Lung (tissue), 11 donors: ENCODE measurements at regions not wholly inside any gene's neighbourhood (a gene's known extent, or its start where the extent isn't known, plus 50 kb on each side); places are given as distances from the start of the nearest gene placed in this dataset.

ENCODE experiments used
- ATAC-seq: fragments of 200-7000 bp; cut with Tn5 transposase; one replicate; pipeline ENCODE4 v1.9.1; 2020; ENCODE audit warnings: moderate number of reproducible peaks; ENCODE audit not compliant: insufficient read depth, low FRiP score
- DNase-seq, 3 donors: peaks; one replicate each; pipeline ENCODE4 v3.0.0-alpha.2; 2013 to 2017
- H3K27ac ChIP-seq, 2 donors: one replicate each; pipeline ENCODE4 v1.5.1; 2013; ENCODE audit warnings: mild to moderate bottlenecking in 2 of 2, moderate library complexity in 2 of 2, control low read depth in 1 of 2, inconsistent platforms in 1 of 2, low read depth in 1 of 2, low read length in 1 of 2
- H3K27me3 ChIP-seq, 3 donors: one replicate each; pipeline ENCODE4 v1.5.1; 2013; ENCODE audit warnings: low read length in 2 of 3; ENCODE audit not compliant: control insufficient read depth in 3 of 3, insufficient read depth in 3 of 3
- H3K36me3 ChIP-seq, 4 donors: one replicate each; pipeline ENCODE4 v1.5.1; 2013; ENCODE audit warnings: low read length in 4 of 4, mild to moderate bottlenecking in 1 of 4, moderate library complexity in 1 of 4; ENCODE audit not compliant: control insufficient read depth in 4 of 4, insufficient read depth in 4 of 4
- H3K4me1 ChIP-seq, 5 donors: one replicate each; pipeline ENCODE4 v1.5.1; 2013; ENCODE audit warnings: low read length in 5 of 5, mild to moderate bottlenecking in 2 of 5, moderate library complexity in 1 of 5; ENCODE audit not compliant: control insufficient read depth in 5 of 5, insufficient read depth in 5 of 5
- H3K4me3 ChIP-seq: one replicate; pipeline ENCODE4 v1.5.1; 2013; ENCODE audit warnings: mild to moderate bottlenecking, control low read depth, moderate library complexity
- H3K9ac ChIP-seq, 2 donors: one replicate each; pipeline ENCODE4 v1.5.1; 2013; ENCODE audit warnings: low read length in 2 of 2, control low read depth in 1 of 2; ENCODE audit not compliant: insufficient read depth in 1 of 2
- H3K9me3 ChIP-seq, 4 donors: one replicate each; pipeline ENCODE4 v1.5.1; 2013; ENCODE audit warnings: low read length in 3 of 4, mild to moderate bottlenecking in 1 of 4, moderate library complexity in 1 of 4; ENCODE audit not compliant: control insufficient read depth in 4 of 4, insufficient read depth in 3 of 4
- CTCF ChIP-seq: IDR thresholded peaks from 2 replicates; pipeline ENCODE4 v1.5.1; 2012; ENCODE audit warnings: mild to moderate bottlenecking; ENCODE audit errors: control extremely low read depth, extremely low read depth
- WGBS, 2 donors: extraction: QIAGEN DNeasy Blood & Tissue Kit; methylation state at CpG; one replicate each; pipeline ENCODE4 v1.1.7; 2013; 5-methylcytosine and 5-hydroxymethylcytosine counted together
- donor health status: control.
- donor health status: control.
- donor health status: Bipolar disorder and iron deficiency.
- donor health status: healthy.
- donor health status: DM: yes; HTN: yes; CAD: no.

GRCh38 chr7:42395607-42396006, 158.6 kb upstream of the GLI3 start:
- no peak for TF ChIP-seq CTCF
- no peak overlapping the region for H3K4me3 ChIP-seq
- H3K36me3 ChIP-seq = no peaks in the 10 kb centered on the region
- no peak overlapping the region for H3K27ac ChIP-seq
- H3K9ac ChIP-seq = no peak overlapping the region
- no peaks in the 10 kb centered on the region for H3K27me3 ChIP-seq
- no peak for ATAC-seq
- H3K4me1 ChIP-seq = no peaks in the 10 kb centered on the region
- DNase-seq = no peak
- no peaks in the 10 kb centered on the region for H3K9me3 ChIP-seq

- no peak for DNase-seq
- no peaks in the 10 kb centered on the region for H3K9me3 ChIP-seq
Measured at GRCh38 chr7:42392826-42393225, 155.8 kb upstream of the GLI3 start.

GRCh38 chr7:42389697-42390096, 152.7 kb upstream of the GLI3 start:
- no peak overlapping the region for H3K27ac ChIP-seq
- no peak overlapping the region for H3K4me3 ChIP-seq
- no peak for ATAC-seq
- no peak overlapping the region for H3K9ac ChIP-seq
- 88 to 89% methylated on average over 1 of the region's 1 CpG for WGBS, 2 donors
- H3K36me3 ChIP-seq = no peaks in the 10 kb centered on the region
- H3K9me3 ChIP-seq = no peaks in the 10 kb centered on the region
- no peak for TF ChIP-seq CTCF
- no peak for DNase-seq
- H3K27me3 ChIP-seq = no peaks in the 10 kb centered on the region
- H3K4me1 ChIP-seq = no peaks in the 10 kb centered on the region

More at GRCh38 chr7:42392826-42393225, 155.8 kb upstream of the GLI3 start:
- Histone ChIP-seq H3K9ac (no peak overlapping the region), H3K4me3 (no peak overlapping the region), H3K4me1 (no peaks in the 10 kb centered on the region), H3K36me3 (no peaks in the 10 kb centered on the region), H3K27ac (no peak overlapping the region), H3K27me3 (no peaks in the 10 kb centered on the region)
- ATAC-seq = no peak
- no peak for TF ChIP-seq CTCF
- 78 to 81% methylated on average over 3 of the region's 3 CpGs for WGBS, 2 donors

- Histone ChIP-seq H3K27me3 (no peaks in the 10 kb centered on the region), H3K36me3 (no peaks in the 10 kb centered on the region), H3K4me1 (no peaks in the 10 kb centered on the region), H3K27ac (no peak overlapping the region), H3K4me3 (no peak overlapping the region), H3K9ac (no peak overlapping the region), H3K9me3 (no peaks in the 10 kb centered on the region)
- no peak for TF ChIP-seq CTCF
- 94 to 95% methylated on average over 3 of the region's 3 CpGs for WGBS, 2 donors
- DNase-seq (no peak), ATAC-seq (no peak)
Measured at GRCh38 chr7:42385912-42386311, 148.9 kb upstream of the GLI3 start.
